22Rv1 (cell line): ENCODE measurements at regions not wholly inside any gene's neighbourhood (a gene's known extent, or its start where the extent isn't known, plus 50 kb on each side); places are given as distances from the start of the nearest gene placed in this dataset.

Experiments
- CTCF ChIP-seq: fragments of 450-650 bp; IDR thresholded peaks from 2 replicates; pipeline ENCODE4 v1.5.1; 2017; ENCODE audit warnings: mild to moderate bottlenecking
- ZFX ChIP-seq: fragments of 450-650 bp; IDR thresholded peaks from 2 replicates; pipeline ENCODE4 v1.6.1; 2017; ENCODE audit warnings: antibody characterized with exemption, borderline replicate concordance

- TF ChIP-seq CTCF (no peak), ZFX (no peak)
Measured at GRCh38 chr5:67520161-67520908, 323.7 kb upstream of the CD180 start.
